ENCODE measurements at regions not wholly inside any gene's neighbourhood (a gene's known extent, or its start where the extent isn't known, plus 50 kb on each side); places are given as distances from the start of the nearest gene placed in this dataset.

DNA sequence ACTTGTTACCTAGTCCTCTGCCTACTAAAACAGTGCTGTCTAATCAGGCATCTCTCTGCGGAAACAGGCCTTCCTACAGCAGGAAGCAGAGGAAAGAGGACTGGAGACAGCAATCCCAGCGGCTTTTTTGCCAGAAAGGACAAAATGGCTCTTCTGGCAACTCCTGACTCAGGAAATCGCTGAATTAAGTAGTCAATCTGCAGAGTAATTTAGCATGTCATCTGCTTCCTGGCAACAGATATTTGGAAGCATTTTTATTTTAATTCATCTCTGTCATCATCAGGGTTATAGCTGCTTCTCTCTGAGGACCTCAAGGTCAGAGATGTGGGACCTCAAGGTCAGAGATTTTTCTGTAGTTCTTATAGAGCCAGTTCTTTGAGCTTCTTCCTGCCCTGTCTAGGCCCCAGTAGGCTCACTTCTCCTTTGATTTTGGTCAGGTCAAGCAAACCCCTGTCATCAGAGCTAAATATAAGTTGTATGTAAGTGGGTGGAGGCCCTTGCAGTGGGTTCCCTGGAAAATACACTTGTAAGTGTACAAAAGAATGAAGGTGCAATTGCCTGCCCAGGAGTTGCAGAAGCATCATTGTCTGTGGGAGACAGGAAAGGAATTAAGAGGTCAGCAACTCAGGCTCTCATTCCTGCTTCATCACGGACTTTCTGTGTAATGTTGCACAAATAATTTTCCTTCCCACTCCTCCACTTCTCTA lies 229.4 kb downstream of the ALDH8A1 start:
- Histone ChIP-seq H2AFZ (ENCODE audit: low read length) (no peak overlapping the region), H3K9ac (ENCODE audit: low read length) (no peak overlapping the region), H3F3A (ENCODE audit: insufficient read depth, low read length) (no peaks in the 10 kb centered on the region), H3K36me3 (replicated peaks; ENCODE audit: insufficient read depth, low read length) (no peaks in the 10 kb centered on the region), H3K4me1 (ENCODE audit: low read length) (no peaks in the 10 kb centered on the region), H4K20me1 (ENCODE audit: insufficient read depth, low read length) (no peaks in the 10 kb centered on the region), H3K4me3 (ENCODE audit: low read length) (no peak overlapping the region), H3K4me2 (ENCODE audit: low read depth, low read length) (no peak overlapping the region), H3K9me3 (replicated peaks; ENCODE audit: insufficient read depth, low read length) (no peaks in the 10 kb centered on the region), H3K9me2 (replicated peaks; ENCODE audit: insufficient read depth, low read length) (no peaks in the 10 kb centered on the region), H3K27me3 (replicated peaks; ENCODE audit: insufficient read depth, low read length) (no peaks in the 10 kb centered on the region), H3K27ac (ENCODE audit: low read length) (no peak overlapping the region), H3K79me2 (ENCODE audit: low read length) (no peaks in the 10 kb centered on the region)
- no peak for DNase-seq
- no peak for TF ChIP-seq EZH2 (optimal IDR thresholded peaks at IDR 0.05; ENCODE audit: low read depth, low read length)
- TF ChIP-seq EZH2phosphoT487 (IDR thresholded peaks at IDR 0.05; ENCODE audit: low read length) = no peak
- TF ChIP-seq, protein P1, sequence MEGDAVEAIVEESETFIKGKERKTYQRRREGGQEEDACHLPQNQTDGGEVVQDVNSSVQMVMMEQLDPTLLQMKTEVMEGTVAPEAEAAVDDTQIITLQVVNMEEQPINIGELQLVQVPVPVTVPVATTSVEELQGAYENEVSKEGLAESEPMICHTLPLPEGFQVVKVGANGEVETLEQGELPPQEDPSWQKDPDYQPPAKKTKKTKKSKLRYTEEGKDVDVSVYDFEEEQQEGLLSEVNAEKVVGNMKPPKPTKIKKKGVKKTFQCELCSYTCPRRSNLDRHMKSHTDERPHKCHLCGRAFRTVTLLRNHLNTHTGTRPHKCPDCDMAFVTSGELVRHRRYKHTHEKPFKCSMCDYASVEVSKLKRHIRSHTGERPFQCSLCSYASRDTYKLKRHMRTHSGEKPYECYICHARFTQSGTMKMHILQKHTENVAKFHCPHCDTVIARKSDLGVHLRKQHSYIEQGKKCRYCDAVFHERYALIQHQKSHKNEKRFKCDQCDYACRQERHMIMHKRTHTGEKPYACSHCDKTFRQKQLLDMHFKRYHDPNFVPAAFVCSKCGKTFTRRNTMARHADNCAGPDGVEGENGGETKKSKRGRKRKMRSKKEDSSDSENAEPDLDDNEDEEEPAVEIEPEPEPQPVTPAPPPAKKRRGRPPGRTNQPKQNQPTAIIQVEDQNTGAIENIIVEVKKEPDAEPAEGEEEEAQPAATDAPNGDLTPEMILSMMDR (IDR thresholded peaks at IDR 0.05; ENCODE audit: low read length) = no peak

DNA sequence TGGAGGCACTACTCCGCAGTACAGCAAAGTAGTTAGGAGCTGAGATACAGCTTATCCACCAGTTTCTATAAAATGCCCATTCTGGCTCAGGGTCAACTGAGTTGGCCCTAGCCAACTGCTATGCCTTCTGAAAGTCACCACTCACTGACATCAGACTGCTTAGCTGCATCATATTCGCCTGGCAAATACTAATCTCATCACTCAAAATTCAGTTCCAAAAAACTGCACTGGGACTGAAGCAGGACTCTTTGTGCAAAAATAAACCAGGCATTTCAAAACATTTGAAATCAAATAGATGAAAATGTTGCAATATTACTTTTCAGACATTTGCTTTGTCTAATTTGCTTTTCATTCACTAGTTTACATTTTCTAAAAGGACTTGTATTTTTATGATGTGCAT lies 230.0 kb downstream of the ALDH8A1 start:
- no peak for TF ChIP-seq EZH2 (optimal IDR thresholded peaks at IDR 0.05; ENCODE audit: low read depth, low read length)
- TF ChIP-seq EZH2phosphoT487 (IDR thresholded peaks at IDR 0.05; ENCODE audit: low read length) = no peak
- TF ChIP-seq, protein P1 (IDR thresholded peaks at IDR 0.05; ENCODE audit: low read length) = no peak

DNA sequence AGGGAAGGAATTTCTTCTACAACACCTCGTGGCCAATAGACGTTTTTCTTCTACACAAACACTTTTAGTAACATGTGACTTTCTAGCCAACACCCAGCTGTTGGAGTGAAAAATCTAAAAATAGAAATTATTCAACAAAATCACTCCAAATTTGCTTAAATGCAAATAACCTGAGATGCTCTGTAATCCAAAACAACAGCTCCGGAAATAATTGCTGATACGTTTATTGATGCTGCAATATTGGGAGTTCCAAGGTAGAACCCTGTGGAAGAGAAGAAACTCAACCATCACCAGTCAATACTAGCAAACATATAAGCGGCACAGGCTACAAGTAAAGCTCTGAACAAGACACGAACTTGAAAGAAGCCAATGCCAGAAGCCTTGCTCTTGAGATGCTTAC lies 230.6 kb downstream of the ALDH8A1 start:
- Histone ChIP-seq H3K9me2 (replicated peaks; ENCODE audit: insufficient read depth, low read length) (no peaks in the 10 kb centered on the region), H3K4me3 (ENCODE audit: low read length) (no peak overlapping the region), H3K27ac (ENCODE audit: low read length) (no peak overlapping the region), H3K9me3 (replicated peaks; ENCODE audit: insufficient read depth, low read length) (no peaks in the 10 kb centered on the region), H4K20me1 (ENCODE audit: insufficient read depth, low read length) (no peaks in the 10 kb centered on the region), H3K9ac (ENCODE audit: low read length) (no peak overlapping the region), H3K27me3 (replicated peaks; ENCODE audit: insufficient read depth, low read length) (no peaks in the 10 kb centered on the region), H2AFZ (ENCODE audit: low read length) (no peak overlapping the region), H3K36me3 (replicated peaks; ENCODE audit: insufficient read depth, low read length) (no peaks in the 10 kb centered on the region), H3K79me2 (ENCODE audit: low read length) (no peaks in the 10 kb centered on the region), H3K4me2 (ENCODE audit: low read depth, low read length) (no peak overlapping the region), H3K4me1 (ENCODE audit: low read length) (no peaks in the 10 kb centered on the region), H3F3A (ENCODE audit: insufficient read depth, low read length) (no peaks in the 10 kb centered on the region)
- TF ChIP-seq, protein P1 (IDR thresholded peaks at IDR 0.05; ENCODE audit: low read length) = no peak
- no peak for TF ChIP-seq EZH2phosphoT487 (IDR thresholded peaks at IDR 0.05; ENCODE audit: low read length)
- no peak for TF ChIP-seq EZH2 (optimal IDR thresholded peaks at IDR 0.05; ENCODE audit: low read depth, low read length)
- DNase-seq = no peak

More for the DNA sequence above, 230.0 kb downstream of the ALDH8A1 start:
- Histone ChIP-seq H3K4me2 (ENCODE audit: low read depth, low read length) (no peak overlapping the region), H3K27ac (ENCODE audit: low read length) (no peak overlapping the region), H3K9ac (ENCODE audit: low read length) (no peak overlapping the region), H3K9me2 (replicated peaks; ENCODE audit: insufficient read depth, low read length) (no peaks in the 10 kb centered on the region), H3K36me3 (replicated peaks; ENCODE audit: insufficient read depth, low read length) (no peaks in the 10 kb centered on the region), H3K4me3 (ENCODE audit: low read length) (no peak overlapping the region), H3K79me2 (ENCODE audit: low read length) (no peaks in the 10 kb centered on the region), H3K27me3 (replicated peaks; ENCODE audit: insufficient read depth, low read length) (no peaks in the 10 kb centered on the region), H3F3A (ENCODE audit: insufficient read depth, low read length) (no peaks in the 10 kb centered on the region), H4K20me1 (ENCODE audit: insufficient read depth, low read length) (no peaks in the 10 kb centered on the region), H3K9me3 (replicated peaks; ENCODE audit: insufficient read depth, low read length) (no peaks in the 10 kb centered on the region), H3K4me1 (ENCODE audit: low read length) (no peaks in the 10 kb centered on the region), H2AFZ (ENCODE audit: low read length) (no peak overlapping the region)
- no peak for DNase-seq
